PC-9 (cell line): ENCODE measurements at regions not wholly inside any gene's neighbourhood (a gene's known extent, or its start where the extent isn't known, plus 50 kb on each side); places are given as distances from the start of the nearest gene placed in this dataset.

Experiments
- BruUV-seq: library from RNA; stranded (reverse); fragments of 400-500 nt; replicated peaks from 2 replicates; lab custom pipeline; 2021; lab: Mats Ljungman, UMichigan
- CTCF ChIA-PET: fragments of 300-600 bp; sonication (Branson Sonifier 250); formaldehyde crosslinking; loops from one replicate; lab custom pipeline; 2022; ENCODE audit warnings: antibody characterized with exemption; lab: Charles Lee
- POLR2A ChIA-PET: fragments of 300-600 bp; sonication (Branson Sonifier 250); formaldehyde crosslinking; loops from one replicate; lab custom pipeline; 2022; ENCODE audit warnings: antibody characterized with exemption; ENCODE audit not compliant: unreplicated experiment; lab: Charles Lee
- DNase-seq, 2 experiments: peaks; one replicate each; pipeline versions ENCODE4 v3.0.0 to v3.0.0-alpha.2; 2015 to 2022; ENCODE audit warnings: mixed read lengths in 1 of 2
- H2AFZ ChIP-seq: fragments of 200-600 bp; sonication (generic); 2 replicates; pipeline ENCODE4 v1.8.1; 2017; ENCODE audit warnings: antibody characterized with exemption
- H3F3A ChIP-seq: fragments of 200-600 bp; sonication (generic); 2 replicates; pipeline ENCODE4 v1.8.1; 2017; ENCODE audit warnings: antibody characterized with exemption, mild to moderate bottlenecking, low read depth; ENCODE audit not compliant: insufficient read depth
- H3K27ac ChIP-seq: fragments of 200-600 bp; sonication (generic); 2 replicates; pipeline ENCODE4 v1.6.1; 2016; ENCODE audit warnings: mixed run types
- H3K27me3 ChIP-seq: fragments of 200-600 bp; sonication (generic); 2 replicates; pipeline ENCODE4 v1.6.1; 2016; ENCODE audit warnings: low read depth, mixed run types; ENCODE audit not compliant: insufficient read depth
- H3K36me3 ChIP-seq: fragments of 200-600 bp; sonication (generic); 2 replicates; pipeline ENCODE4 v1.6.1; 2016; ENCODE audit warnings: low read depth, mixed run types
- H3K4me1 ChIP-seq: fragments of 200-600 bp; sonication (generic); replicated peaks from 2 replicates; pipeline ENCODE4 v1.6.1; 2016; ENCODE audit warnings: mixed run types; ENCODE audit not compliant: insufficient read depth
- H3K4me2 ChIP-seq: fragments of 200-600 bp; sonication (generic); 2 replicates; pipeline ENCODE4 v1.6.1; 2017; ENCODE audit warnings: mixed run types
- H3K4me3 ChIP-seq: fragments of 200-600 bp; sonication (generic); 2 replicates; pipeline ENCODE4 v1.6.1; 2016; ENCODE audit warnings: mixed run types
- H3K79me2 ChIP-seq: fragments of 200-600 bp; sonication (generic); 2 replicates; pipeline ENCODE4 v1.6.1; 2017; ENCODE audit warnings: low read depth, mixed run types
- H3K9me2 ChIP-seq: fragments of 200-600 bp; sonication (generic); 2 replicates; pipeline ENCODE4 v1.8.1; 2017; ENCODE audit warnings: mild to moderate bottlenecking; ENCODE audit not compliant: insufficient read depth
- H3K9me3 ChIP-seq: fragments of 200-600 bp; sonication (generic); 2 replicates; pipeline ENCODE4 v1.8.1; 2016; ENCODE audit warnings: low read depth; ENCODE audit not compliant: insufficient read depth
- H4K20me1 ChIP-seq: fragments of 200-600 bp; sonication (generic); 2 replicates; pipeline ENCODE4 v1.8.1; 2017; ENCODE audit not compliant: insufficient read depth
- CTCF ChIP-seq: fragments of 200-600 bp; sonication (generic); conservative IDR thresholded peaks from 2 replicates; pipeline ENCODE4 v1.6.1; 2017; ENCODE audit warnings: mixed run types, antibody characterized with exemption, mild to moderate bottlenecking, moderate library complexity
- EZH2 ChIP-seq: fragments of 200-600 bp; sonication (generic); IDR thresholded peaks from 2 replicates; pipeline ENCODE4 v1.8.0; 2017; ENCODE audit warnings: antibody characterized with exemption, low read depth
- intact Hi-C: fragments of 100-400 bp; cut with micrococcal nuclease; formaldehyde crosslinking; loops from one replicate; pipeline ENCODE4 v1.10.0; 2022; ENCODE audit not compliant: unreplicated experiment

DNA sequence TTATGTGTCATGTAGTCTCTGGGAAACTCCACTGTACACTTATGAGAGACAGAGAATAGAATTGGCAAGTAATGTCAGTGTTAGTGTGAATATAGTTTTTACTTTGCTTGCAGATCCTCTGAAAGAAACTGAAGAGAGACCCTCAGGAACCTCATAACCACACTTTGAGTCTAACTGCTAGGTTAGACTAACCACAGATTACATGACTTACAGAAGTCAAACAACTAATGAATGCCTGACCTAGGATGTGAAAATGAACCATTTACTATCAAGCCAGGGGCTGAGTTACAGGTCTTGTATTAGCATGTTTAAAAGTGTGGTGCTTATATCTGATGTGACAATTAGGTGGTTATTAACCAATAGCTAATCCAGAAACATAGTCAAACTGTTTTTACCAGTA lies 280.4 kb upstream of the LRATD1 start:
- H3K79me2 ChIP-seq: no peaks in the 10 kb centered on the region
- no peaks in the 10 kb centered on the region for H3F3A ChIP-seq
- H4K20me1 ChIP-seq: no peaks in the 10 kb centered on the region
- no peak overlapping the region for H2AFZ ChIP-seq
- intact Hi-C loops: no loop called here
- TF ChIP-seq CTCF (no peak), EZH2 (no peak)
- no peaks in the 10 kb centered on the region for H3K4me1 ChIP-seq
- CTCF ChIA-PET: no interaction called here
- no peak overlapping the region for H3K4me2 ChIP-seq
- H3K9me2 ChIP-seq: 0 out of 2 replicates have a peak, but pooled peaks cover 2% of the 10 kb centered on the region
- no peak overlapping the region for H3K27ac ChIP-seq
- no peak overlapping the region for H3K4me3 ChIP-seq
- no TSS peak for BruUV-seq
- POLR2A ChIA-PET: no interaction called here
- no peaks in the 10 kb centered on the region for H3K9me3 ChIP-seq
- H3K27me3 ChIP-seq: no peaks in the 10 kb centered on the region
- DNase-seq: no peak
- no peaks in the 10 kb centered on the region for H3K36me3 ChIP-seq

- no peak overlapping the region for H2AFZ ChIP-seq
- ChIA-PET CTCF (no interaction called here), POLR2A (no interaction called here)
- no peak for TF ChIP-seq CTCF
- H3K9me3 ChIP-seq: no peaks in the 10 kb centered on the region
- H3K79me2 ChIP-seq: no peaks in the 10 kb centered on the region
- no peaks in the 10 kb centered on the region for H3K4me1 ChIP-seq
- no peak overlapping the region for H3K4me3 ChIP-seq
- no TSS peak for BruUV-seq
- DNase-seq: peak in 1 of 2 experiments; percentile 0
- H3F3A ChIP-seq: no peaks in the 10 kb centered on the region
- no peaks in the 10 kb centered on the region for H3K36me3 ChIP-seq
- H3K27ac ChIP-seq: no peak overlapping the region
- H3K9me2 ChIP-seq: 0 out of 2 replicates have a peak, but pooled peaks cover 3% of the 10 kb centered on the region
- H3K4me2 ChIP-seq: no peak overlapping the region
- H4K20me1 ChIP-seq: no peaks in the 10 kb centered on the region
- no peaks in the 10 kb centered on the region for H3K27me3 ChIP-seq
- intact Hi-C loops: no loop called here
Observed at GRCh38 chr2:14354231-14354630, 278.3 kb upstream of the LRATD1 start.

DNA sequence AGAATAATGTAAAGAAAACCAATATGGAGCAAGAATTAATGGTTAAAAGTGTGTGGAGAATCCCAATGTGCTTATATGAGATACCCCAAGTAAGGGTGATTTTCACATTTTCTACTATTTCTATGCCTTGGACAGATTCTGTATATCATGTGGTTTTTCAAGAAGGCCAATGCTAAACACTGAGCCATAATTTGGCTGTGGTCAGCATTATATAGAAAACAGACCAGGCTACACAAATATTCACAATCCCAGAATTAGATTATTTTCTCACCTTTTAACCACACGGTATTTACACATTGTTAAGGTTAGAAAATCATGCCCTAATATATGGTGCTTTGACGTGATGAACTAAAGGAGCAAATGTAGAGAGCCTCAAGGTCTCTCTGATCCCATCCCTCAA lies 277.4 kb upstream of the LRATD1 start:
- H3K9me2 ChIP-seq: 0 out of 2 replicates have a peak, but pooled peaks cover 3% of the 10 kb centered on the region

More for the DNA sequence above, 277.4 kb upstream of the LRATD1 start:
- Histone ChIP-seq H4K20me1 (no peaks in the 10 kb centered on the region), H3K79me2 (no peaks in the 10 kb centered on the region), H3K27ac (no peak overlapping the region), H3K36me3 (no peaks in the 10 kb centered on the region), H3K4me2 (no peak overlapping the region), H3F3A (no peaks in the 10 kb centered on the region), H3K9me3 (no peaks in the 10 kb centered on the region), H3K27me3 (no peaks in the 10 kb centered on the region), H3K4me1 (no peaks in the 10 kb centered on the region), H2AFZ (no peak overlapping the region), H3K4me3 (no peak overlapping the region)
- no peak for TF ChIP-seq EZH2
- TF ChIP-seq CTCF: no peak
- CTCF ChIA-PET: no interaction called here
- DNase-seq: no peak
- POLR2A ChIA-PET: interaction anchor here (0.7 kb wide), 1 partner anchor 344 kb away, joined by 9 read pairs; no protein-coding TSS in a partner anchor
- intact Hi-C loops: no loop called here
- BruUV-seq: no TSS peak
